HG03432 (cell line): ENCODE measurements at regions not wholly inside any gene's neighbourhood (a gene's known extent, or its start where the extent isn't known, plus 50 kb on each side); places are given as distances from the start of the nearest gene placed in this dataset.
"Not testable (repeated sequence)": the region's sequence is repeated elsewhere in the genome, so short reads cannot be mapped to it uniquely, and the experiment has no call there.

ENCODE experiments used
- ATAC-seq: cut with Tn5 transposase; IDR thresholded peaks from one replicate; pipeline ENCODE4 v1.9.1; 2021; ENCODE audit warnings: mild to moderate bottlenecking, moderate library complexity; ENCODE audit not compliant: unreplicated experiment

GRCh38 chr6:113697632-113698410, 159.3 kb upstream of the MARCKS start:
- ATAC-seq = peak; percentile 89

GRCh38 chr6:113699239-113699638, 157.9 kb upstream of the MARCKS start:
- no peak for ATAC-seq

- no peak for ATAC-seq
Measured at GRCh38 chr6:113701552-113702254, 155.4 kb upstream of the MARCKS start.

GRCh38 chr6:113707194-113707593, 150.0 kb upstream of the MARCKS start:
- ATAC-seq = no peak

GRCh38 chr6:113709936-113710509, 147.1 kb upstream of the MARCKS start:
- ATAC-seq = no peak

- ATAC-seq = no peak
Measured at GRCh38 chr6:113713665-113714064, 143.5 kb upstream of the MARCKS start.

- ATAC-seq = no peak
Measured at GRCh38 chr6:113718588-113718987, 138.6 kb upstream of the MARCKS start.

- no peak for ATAC-seq
Measured at GRCh38 chr6:113719064-113719463, 138.1 kb upstream of the MARCKS start.

- no peak for ATAC-seq
Measured at GRCh38 chr6:113719545-113719944, 137.6 kb upstream of the MARCKS start.

GRCh38 chr6:113723182-113723581, 134.0 kb upstream of the MARCKS start:
- no peak for ATAC-seq

GRCh38 chr6:113724927-113725326, 132.2 kb upstream of the MARCKS start:
- not testable (repeated sequence) for ATAC-seq

- no peak for ATAC-seq
Measured at GRCh38 chr6:113731541-113731940, 125.6 kb upstream of the MARCKS start.

GRCh38 chr6:113732384-113732966, 124.7 kb upstream of the MARCKS start:
- ATAC-seq = no peak

GRCh38 chr6:113733381-113733780, 123.8 kb upstream of the MARCKS start:
- no peak for ATAC-seq

- no peak for ATAC-seq
Measured at GRCh38 chr6:113734982-113735381, 122.2 kb upstream of the MARCKS start.

GRCh38 chr6:113735491-113735890, 121.7 kb upstream of the MARCKS start:
- no peak for ATAC-seq

- ATAC-seq = no peak
Measured at GRCh38 chr6:113736978-113737377, 120.2 kb upstream of the MARCKS start.

- no peak for ATAC-seq
Measured at GRCh38 chr6:113739041-113739655, 118.0 kb upstream of the MARCKS start.

- no peak for ATAC-seq
Measured at GRCh38 chr6:113741651-113742050, 115.5 kb upstream of the MARCKS start.

GRCh38 chr6:113742342-113742741, 114.8 kb upstream of the MARCKS start:
- no peak for ATAC-seq

GRCh38 chr6:113744861-113745260, 112.3 kb upstream of the MARCKS start:
- no peak for ATAC-seq
